Fibroblast of skin of right biceps (primary cell): ENCODE measurements at regions not wholly inside any gene's neighbourhood (a gene's known extent, or its start where the extent isn't known, plus 50 kb on each side); places are given as distances from the start of the nearest gene placed in this dataset.
"Not testable (repeated sequence)": the region's sequence is repeated elsewhere in the genome, so short reads cannot be mapped to it uniquely, and the experiment has no call there.

Experiments
- DNase-seq: peaks from one replicate; pipeline ENCODE4 v3.0.0-alpha.2; 2013

DNA sequence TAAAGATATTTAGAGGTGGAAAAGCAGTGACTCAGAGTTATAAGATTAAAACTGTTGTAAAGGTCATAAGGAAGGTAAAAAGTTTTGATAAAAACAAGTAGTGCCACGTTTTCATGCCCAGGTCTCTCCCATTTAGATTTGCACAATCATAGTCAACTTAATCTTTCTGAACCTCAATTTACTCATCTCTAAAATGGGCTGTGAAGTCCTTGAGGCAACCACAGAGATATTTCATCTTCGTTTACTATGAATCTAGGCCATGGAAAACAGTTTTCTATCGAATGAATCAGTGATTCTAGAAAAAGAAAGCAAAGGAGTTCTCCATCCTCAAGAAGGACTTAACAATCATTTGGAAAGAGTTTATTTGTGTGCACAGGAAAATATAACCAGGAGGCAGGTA lies 190.2 kb downstream of the EDN1 start:
- no peak for DNase-seq

DNA sequence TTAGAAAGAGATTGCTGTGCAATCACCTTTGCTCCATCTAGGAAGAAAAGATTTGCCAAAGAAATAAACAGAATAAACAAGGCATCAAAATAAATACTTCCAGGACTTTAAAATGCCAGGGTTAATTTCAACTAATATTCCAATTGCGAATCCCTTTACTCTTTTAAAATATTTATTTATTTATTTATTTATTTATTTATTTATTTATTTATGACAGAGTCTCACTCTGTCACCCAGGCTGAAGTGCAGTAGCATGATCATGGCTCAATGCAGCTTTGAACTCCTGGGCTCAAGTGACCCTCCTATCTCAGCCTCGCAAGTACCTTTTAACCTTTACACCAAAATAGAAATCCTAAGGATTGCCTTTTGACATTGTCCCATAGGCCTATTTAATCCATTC lies 191.1 kb downstream of the EDN1 start:
- DNase-seq = no peak

DNA sequence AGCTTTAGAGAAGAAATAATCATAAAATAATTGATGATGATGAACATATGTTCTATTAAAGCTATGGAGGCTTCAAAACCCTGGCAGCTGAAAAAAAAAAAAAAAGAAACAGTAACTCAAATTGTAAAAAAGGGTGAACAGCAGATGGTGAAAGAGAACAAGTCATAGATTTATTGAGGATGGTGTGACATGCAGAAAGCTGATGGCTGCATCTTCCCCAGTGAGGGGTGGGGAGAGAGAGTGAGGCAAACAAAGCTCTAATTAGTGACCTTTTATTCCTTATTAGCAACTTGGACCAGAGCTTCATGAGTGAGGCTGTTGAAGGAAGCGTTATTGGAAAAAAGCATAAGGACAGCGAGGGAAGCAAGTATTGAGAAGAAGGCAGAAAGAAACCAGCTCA lies 191.7 kb downstream of the EDN1 start:
- no peak for DNase-seq

DNA sequence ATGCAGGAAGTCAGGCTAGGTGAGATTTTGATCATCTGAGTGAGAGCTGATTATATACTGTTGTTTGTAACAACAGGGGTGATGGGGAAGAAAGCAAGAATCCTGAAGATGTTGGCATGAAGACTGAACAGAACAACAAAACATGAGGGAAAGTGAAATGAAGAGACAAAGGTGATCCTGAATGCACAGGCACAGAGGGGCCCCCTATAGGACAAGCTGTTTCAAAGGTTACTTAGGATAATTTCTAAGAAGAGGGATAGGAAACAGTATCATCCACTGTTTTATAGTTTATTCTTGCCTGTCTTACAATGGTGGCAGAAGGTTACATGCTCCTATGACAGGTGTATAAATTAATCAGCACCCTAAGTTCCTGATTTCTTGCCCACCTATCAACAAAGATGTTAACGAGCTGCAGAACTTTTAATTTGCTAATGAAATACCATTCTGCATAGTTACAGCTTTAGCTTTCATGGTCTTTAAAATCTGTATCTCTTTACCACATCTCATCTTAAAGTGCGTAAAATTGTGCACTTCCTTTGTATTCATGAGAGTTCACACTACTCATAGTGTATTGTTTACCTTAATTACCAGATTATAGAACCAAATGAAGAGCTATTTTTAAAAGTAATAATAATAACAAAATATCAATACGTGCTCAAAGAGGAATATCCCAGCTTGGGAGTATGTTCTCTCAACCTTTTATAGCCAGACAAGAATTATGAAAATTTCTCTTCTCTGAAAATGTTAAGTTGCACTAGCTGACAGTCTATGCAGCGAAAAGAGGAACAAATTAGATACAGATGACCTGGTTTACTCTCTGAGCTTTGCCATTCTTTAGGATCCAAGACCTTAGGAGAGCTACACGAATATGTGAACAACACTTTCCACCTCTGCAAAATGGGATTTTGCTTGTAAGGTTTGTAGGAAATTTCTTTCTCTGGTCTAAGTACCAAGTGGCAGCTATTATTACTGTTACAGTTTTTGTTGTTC lies 192.5 kb downstream of the EDN1 start:
- no peak for DNase-seq

DNA sequence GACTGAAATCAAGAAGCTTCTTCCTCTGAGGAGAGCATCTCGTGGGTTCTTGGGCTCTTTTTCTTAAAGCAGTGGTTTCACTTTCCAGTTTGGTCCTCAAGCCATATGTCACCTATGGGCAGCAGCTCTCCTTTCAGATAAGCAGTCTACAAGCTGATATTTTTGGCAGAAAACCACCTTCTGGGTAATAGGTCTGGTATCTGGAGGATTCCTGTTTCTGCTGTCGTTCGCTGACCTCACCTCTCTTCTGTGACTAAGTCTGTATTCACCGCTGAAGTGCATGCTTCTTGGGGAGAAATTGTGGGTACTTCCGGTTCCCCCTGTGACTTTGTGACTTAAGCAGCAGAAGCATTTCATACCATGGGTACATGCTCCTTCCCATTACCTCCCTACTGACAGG lies 193.6 kb downstream of the EDN1 start:
- peak; percentile 95 for DNase-seq

DNA sequence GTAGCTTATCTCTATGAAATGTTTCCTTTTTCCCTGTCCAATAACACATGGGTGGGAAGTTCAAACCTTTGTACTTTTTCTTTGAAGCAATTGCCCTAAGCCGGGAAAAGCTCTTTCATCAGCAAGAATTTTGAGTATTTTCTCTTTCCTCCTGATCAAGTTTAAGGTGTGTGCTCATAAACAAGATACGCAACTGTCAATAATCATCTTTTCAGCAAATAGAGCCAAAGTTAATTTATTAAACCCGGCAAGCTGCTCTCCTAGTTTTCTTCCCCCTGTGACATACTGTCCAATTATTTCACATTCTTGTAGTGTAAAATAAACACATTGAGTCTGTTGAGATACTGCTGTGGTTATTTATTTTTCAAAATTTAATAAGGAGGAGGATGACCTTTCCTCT lies 194.4 kb downstream of the EDN1 start:
- DNase-seq = no peak

DNA sequence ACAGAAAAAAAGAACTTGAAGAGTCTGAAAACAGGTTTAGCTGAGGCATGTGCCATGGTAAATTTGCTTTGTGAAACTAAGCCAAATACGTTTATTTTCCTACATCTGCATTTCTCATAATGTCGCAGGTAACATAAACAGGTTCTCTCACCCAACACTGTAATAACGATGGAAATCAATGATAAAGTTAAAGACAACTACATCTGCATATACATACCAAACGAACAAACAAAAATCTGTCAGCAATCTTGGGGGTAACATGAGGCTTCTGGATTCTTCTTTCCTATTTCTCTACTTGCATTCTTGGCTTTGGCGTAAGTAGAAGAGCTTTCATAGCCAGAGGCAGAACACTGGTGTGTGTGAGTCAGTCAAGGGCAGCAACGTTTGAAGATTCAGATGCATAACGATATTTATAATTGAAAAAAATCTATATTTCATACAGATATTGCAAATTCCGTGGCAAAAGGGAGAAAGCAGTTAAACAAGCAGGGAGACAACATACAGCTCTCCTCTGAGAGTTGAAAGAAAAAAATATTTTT lies 195.1 kb downstream of the EDN1 start:
- DNase-seq = no peak

DNA sequence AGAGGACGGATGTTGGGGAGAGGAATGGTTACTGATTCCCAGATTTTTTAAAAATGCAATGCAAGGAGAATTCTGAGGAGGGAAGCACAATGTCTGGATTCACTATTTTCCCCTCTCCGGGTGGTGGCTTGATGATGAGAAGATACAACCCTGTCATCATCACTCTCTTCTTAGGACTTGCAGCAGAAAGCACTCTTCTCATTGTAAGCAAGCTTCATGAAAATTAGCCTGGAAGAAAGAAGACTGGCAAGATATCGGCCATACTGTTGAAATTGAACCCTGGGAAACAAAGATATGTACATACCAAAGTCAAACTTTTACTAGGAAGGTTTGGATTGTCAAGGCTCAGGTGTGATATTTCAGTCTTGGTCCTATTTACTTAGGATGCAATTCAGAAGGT lies 195.7 kb downstream of the EDN1 start:
- DNase-seq = no peak

DNA sequence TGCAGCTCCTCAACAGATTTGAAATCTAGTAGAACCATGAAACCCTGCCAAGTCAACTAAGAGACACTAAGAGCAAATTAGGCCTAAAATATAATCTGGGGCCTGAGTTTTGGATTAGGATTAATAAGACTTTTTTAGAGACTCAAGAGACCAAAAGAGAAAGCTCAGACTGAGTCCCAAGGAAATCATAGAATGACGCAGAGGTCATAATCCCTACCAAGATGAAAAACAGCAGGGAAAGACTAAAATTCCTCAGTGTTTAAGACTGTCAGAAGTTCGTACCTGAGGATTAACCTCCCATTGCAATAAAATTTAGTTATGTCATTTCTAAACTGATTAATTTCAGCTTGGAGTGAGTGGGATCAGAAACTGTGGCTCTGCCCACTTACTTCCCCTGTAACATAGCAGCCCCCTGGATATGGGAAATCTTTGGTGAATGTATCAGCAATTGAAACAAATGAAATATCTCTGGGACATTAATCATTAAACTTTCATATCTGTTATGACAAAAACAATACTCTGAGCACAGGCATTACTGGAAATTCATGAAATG lies 200.3 kb downstream of the EDN1 start:
- DNase-seq = peak; percentile 35

DNA sequence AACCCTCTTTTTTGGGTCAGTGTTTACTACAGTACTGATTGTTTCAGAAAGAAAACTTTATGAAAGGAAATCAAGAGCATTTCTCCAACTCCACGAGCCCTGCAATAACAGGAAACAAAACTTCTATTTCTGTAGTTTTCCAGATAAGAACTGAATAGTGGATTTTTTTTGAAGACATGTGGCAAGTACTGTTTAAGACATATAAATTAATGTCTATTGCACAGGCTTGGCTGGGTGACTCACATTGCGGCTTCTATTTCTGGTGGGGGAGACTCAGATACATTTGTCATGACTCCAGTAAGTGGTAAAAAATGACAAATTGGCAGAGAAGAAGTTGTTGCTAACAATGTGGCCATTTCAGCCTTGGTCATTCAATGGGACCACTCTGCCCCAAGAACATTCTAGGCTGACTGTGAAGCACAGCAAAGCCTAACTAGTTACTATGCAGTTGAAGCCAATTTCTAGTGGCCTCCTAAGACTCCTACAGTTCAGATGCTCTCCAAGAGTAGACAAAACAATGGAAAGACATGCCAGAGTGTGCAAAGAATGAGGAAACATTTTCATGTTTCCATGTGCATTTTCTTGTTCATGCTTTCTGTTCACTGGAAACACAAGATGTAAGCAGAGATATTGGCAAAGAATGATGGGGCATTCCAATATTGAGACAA lies 200.9 kb downstream of the EDN1 start:
- peak; percentile 97 for DNase-seq

DNA sequence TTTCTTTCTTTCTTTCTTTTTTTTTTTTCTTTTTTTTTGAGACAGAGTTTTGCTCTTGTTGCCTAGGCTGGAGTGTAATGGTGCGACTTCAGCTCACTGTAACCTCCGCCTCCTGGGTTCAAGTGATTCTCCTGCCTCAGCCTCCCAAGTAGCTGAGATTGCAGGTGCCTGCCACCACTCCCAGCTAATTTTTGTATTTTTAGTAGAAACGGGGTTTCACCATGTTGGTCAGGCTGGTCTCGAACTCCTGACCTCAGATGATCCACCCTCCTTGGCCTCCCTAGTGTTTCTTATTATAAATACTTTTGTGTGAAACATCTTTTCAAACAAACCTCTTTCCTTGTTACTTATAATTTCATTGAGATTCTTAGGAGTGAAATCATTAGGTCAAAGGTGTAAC lies 202.8 kb downstream of the EDN1 start:
- DNase-seq = not testable (repeated sequence)

DNA sequence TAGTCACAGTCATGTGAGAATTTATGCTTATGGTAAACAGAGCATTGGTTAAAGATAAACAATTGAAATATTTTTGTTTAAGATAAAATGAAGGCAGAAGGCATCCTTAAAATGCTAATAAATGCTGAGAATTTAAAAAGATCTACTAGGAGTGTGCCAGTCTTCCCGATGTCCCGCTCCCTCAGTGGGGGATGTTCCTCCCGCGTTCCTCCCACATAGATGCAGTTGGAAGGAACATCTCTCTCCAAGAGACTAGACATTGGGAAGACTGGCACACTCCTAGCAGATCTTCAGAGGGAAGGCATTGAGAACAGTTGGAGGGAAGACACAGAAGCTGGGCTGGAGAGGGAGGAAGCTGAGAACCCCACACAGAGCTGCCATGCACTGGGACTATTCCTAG lies 203.3 kb downstream of the EDN1 start:
- no peak for DNase-seq

DNA sequence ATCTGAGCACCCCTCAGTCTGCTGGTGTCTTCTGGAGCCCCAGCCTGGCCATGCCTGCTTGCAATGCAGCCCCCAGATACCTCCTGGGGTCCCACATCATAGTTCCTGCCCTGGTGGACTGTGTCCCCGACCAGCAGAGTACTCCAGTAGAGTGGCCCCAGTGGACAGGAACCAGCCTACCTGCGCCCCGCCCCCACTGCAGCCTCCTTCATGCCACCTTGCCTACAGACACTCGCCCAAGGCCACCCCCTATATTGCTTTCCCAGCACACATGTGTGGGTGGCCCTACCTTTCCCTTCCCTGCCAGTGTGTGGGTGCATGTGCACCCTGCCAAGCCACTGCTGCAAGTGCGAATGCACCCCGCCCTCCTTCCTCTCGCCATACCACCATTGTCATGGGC lies 204.0 kb downstream of the EDN1 start:
- DNase-seq = no peak

DNA sequence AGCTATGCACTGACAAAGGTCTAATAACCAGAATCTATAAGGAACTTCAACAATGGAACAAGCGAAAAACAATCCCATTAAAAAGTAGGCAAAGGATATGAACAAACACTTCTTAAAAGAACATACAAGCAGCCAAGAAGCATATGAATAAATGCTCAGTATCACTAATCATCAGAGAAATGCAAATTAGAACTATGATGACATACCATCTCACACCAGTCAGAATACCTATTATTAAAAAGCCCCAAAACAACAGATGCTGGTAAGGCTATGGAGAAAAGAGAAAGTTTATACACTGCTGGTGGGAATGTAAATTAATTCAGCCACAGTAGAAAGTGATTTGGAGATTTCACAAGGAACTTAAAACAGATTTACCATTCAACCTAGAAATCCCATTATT lies 211.8 kb downstream of the EDN1 start:
- no peak for DNase-seq

DNA sequence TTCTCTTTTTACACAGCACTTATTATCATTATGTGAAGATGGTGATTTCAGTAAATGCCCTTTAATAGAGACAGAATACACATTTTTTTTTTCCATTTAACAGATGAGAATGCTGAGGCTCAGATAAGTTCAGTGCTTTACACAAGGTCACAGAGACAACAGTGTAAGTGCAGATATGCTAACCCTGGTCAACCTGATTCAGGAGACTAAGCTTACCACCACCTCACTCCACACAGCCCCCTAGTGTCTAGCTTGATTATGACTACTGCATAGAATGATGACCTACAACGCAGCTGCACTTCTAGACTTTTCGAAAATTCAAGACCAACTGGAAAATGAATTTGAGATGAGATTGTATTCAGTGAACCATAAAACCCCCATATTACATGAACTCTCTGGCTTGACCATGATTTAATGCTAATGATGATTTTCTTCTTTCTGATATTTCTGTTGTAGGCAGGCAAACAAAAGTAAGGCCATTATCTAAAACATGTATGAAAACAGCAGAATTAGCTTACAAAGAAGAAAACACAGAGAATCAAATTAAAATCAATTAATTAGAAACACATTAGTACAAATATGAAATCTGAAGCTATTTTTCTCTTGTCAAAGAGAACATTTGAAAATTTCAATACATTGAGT lies 212.1 kb upstream of the PHACTR1 start:
- DNase-seq = no peak

DNA sequence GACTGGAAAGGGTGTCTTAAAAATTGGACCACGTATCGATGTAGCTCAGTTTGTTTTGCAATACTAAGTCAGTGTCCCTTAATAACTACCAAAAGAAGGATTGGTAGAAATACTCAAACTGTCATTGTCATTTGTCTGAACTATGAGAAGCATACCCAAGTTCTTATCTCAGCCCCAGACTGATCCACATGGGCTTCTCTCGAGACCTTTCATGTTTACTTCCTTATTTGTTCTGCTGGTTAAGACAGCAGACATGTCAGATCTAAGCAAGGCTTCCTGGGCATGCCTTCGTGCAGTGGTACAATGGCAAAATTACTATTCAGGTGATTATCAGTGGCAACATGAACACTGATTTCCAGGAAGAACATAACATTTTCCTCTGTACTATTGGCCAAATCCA lies 211.1 kb upstream of the PHACTR1 start:
- no peak for DNase-seq

DNA sequence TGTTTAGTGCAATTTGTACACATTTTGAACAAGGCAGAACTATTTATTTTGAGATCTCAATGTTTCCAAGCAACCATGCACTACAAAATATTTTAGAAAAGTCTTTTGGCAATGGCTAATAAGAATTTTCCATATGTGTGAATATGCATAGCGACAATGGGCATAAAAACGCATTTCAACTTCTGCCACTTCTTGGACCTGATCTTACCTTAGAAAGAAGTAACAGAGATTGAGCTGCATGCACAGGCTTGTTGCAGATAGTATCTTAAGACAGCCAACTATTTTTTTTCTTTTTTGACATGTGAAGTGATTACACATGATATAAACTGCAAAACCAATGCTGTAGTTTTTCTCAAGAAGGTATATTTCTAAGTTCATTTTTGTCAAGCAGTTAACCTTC lies 210.4 kb upstream of the PHACTR1 start:
- no peak for DNase-seq

DNA sequence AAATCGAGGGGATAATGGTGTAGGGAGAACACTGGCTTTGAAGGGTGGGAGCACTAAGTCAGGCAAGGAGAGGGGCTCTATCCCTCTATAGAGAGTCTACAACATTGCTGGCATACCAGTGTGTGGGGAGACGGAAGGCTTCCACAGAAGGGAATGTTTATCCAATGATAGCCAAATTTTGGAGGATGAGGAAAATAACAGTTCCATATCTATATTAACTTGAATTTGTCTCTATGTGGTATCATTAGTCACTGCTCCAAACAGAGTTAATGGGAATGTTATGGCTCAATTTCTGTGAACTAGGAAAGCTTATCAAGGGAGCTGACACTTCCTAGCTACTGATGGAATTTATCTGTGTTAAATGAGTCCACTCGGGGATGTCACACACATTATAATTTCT lies 208.9 kb upstream of the PHACTR1 start:
- peak; percentile 26 for DNase-seq

DNA sequence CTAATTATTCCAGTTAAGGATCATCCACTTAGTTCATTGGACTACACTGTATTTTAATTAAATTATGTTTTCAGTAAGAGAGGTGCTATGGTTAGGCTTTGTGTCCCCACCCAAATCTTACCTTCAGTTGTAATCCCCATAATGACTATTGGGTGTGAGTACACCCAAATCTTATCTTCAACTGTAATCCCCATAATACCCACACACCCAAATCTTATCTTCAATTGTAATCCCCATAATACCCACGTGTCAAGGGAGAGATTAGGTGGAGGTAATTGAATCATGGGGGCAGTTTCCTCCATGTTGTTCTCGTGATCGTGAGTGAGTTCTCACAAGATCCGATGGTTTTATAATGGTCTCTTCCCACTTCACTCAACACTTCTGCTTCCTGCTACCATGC lies 208.0 kb upstream of the PHACTR1 start:
- DNase-seq = no peak

DNA sequence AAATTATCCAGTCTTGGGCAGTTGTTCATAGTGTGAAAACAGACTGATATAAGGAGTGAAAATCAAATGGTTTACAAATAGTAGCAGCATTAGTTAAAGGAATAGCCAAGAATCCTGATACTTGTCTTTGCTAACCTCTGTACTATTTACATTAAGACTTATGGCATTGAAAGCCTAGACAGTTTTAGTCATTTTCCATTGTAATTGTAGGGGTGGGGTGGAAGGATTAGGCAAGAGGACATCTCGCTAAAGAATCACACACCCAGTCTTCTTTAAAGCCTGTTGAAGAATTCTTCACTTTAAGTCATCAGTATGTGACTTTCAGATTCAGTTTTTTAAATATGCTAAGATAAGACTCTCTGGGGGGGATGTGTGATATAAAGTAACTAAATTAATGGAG lies 207.5 kb upstream of the PHACTR1 start:
- no peak for DNase-seq

DNA sequence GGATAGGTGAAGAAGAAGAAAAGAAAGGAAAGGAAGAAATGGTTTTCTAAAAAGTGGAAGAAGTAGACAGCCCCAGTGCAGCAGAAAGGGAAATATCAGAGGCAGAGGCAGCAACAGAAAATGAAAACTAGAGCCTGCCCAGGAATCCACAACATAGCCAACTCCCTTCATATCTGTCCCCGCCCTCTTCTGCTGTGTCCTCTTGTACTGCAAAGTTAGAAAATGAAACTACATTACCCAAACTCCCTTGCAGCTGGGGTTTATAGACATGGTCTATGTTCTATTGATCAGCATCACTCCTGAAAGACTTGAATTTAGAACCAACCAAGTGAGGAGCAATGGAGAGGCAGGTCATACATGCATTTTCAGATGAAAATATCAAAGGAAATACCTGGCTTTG lies 200.5 kb upstream of the PHACTR1 start:
- no peak for DNase-seq

DNA sequence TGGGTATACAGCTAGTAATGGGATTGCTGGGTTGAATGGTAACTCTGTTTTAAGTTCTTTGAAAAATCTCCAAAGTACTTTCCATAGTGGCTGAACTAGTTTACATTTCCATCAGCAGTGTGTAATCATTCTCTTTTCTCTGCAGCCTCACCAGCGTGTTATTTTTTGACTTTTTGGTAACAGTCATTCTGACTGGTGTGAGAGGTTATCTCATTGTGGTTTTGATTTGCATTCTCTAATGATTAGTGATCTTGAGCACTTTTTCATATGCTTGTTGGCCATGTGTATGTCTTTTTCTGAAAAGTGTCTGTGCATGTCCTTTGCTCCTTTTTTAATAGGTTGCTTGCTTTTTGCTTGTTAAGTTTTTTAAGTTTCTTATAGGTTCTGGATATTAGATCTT lies 194.2 kb upstream of the PHACTR1 start:
- peak; percentile 49 for DNase-seq

DNA sequence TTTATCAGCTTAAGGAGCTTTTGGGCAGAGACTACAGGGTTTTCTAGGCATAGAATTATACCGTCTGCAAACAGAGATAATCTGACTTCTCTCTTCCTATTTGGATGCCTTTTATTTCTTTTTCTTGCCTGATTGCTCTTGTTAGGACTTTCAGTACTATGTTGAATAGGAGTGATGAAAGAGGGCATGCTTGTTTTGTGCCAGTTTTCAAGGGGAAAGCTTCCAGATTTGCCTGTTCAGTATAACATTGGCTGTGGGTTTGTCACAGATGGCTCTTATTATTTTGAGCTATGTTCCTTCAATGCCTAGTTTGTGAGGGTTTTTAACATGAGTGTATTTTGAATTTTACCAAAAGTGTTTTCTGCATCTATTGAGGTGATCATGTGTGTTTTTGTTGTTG lies 192.8 kb upstream of the PHACTR1 start:
- no peak for DNase-seq
